Omental fat pad (tissue), 1 donor: ENCODE measurements at regions not wholly inside any gene's neighbourhood (a gene's known extent, or its start where the extent isn't known, plus 50 kb on each side); places are given as distances from the start of the nearest gene placed in this dataset. TPM values are rescaled to one million over a fixed set of nuclear protein-coding genes. Genes with fewer than 3 reads are reported as not detected.

ENCODE experiments used
- small RNA-seq: library from RNA; depleted of rRNA; stranded (forward); fragments of <200 nt; gene quantifications from one replicate; pipeline ENCODE3, GENCODE V24; 2016

Small RNAs in the stretch of these regions (small RNA-seq; reads per million reads assigned to genes)
- gene RN7SL618P = not detected
